Uterus (tissue), 3 donors: ENCODE measurements at regions not wholly inside any gene's neighbourhood (a gene's known extent, or its start where the extent isn't known, plus 50 kb on each side); places are given as distances from the start of the nearest gene placed in this dataset.
"Not testable (repeated sequence)": the region's sequence is repeated elsewhere in the genome, so short reads cannot be mapped to it uniquely, and the experiment has no call there.

Experiments
- DNase-seq, 2 donors: peaks; one replicate each; pipeline ENCODE4 v3.0.0-alpha.2; 2019 to 2020
- H3K27ac ChIP-seq, 2 donors: fragments of 200-600 bp; sonication (generic); 1 replicate in 1 of 2; 2 replicates in 1 of 2; pipeline ENCODE4 v1.5.1; 2016 to 2018
- H3K27me3 ChIP-seq, 2 donors: fragments of 200-600 bp; sonication (generic); one replicate each; pipeline ENCODE4 v1.5.1; 2018 to 2019; ENCODE audit warnings: control low read depth in 1 of 2
- H3K36me3 ChIP-seq, 2 donors: fragments of 200-600 bp; sonication (generic); one replicate each; pipeline ENCODE4 v1.5.1; 2019; ENCODE audit warnings: control low read depth in 1 of 2
- H3K4me1 ChIP-seq, 2 donors: fragments of 200-600 bp; sonication (generic); one replicate each; pipeline ENCODE4 v1.5.1; 2018 to 2019; ENCODE audit warnings: control low read depth in 1 of 2
- H3K4me3 ChIP-seq, 2 donors: fragments of 200-600 bp; sonication (generic); 1 replicate in 1 of 2; 2 replicates in 1 of 2; pipeline ENCODE4 v1.5.1; 2018 to 2019; ENCODE audit warnings: mild to moderate bottlenecking in 1 of 2
- H3K9me3 ChIP-seq, 2 donors: fragments of 200-600 bp; sonication (generic); one replicate each; pipeline ENCODE4 v1.5.1; 2019; ENCODE audit warnings: control low read depth in 1 of 2
- POLR2A ChIP-seq, 2 donors: fragments of 450-650 bp; IDR thresholded peaks; one replicate each; pipeline ENCODE4 v1.6.1; 2016; ENCODE audit warnings: antibody characterized with exemption in 2 of 2, mild to moderate bottlenecking in 1 of 2, moderate library complexity in 1 of 2
- intact Hi-C: fragments of 100-400 bp; cut with DNase I; formaldehyde crosslinking; loops from one replicate; pipeline ENCODE4 v1.15.1; 2023; ENCODE audit warnings: low total_unique reads
- TF ChIP-seq, protein P1 (sequence below), 4 experiments: fragments of 200-600 bp in 2 of 4; fragments of 450-650 bp in 2 of 4; sonication (generic) in 2 of 4; IDR thresholded peaks; one replicate each; pipeline ENCODE4 v1.5.1; 2016 to 2019; ENCODE audit warnings: antibody characterized with exemption in 4 of 4, mild to moderate bottlenecking in 2 of 4, moderate library complexity in 1 of 4
- donor health status: DM: yes; HTN: yes; CAD: no.

DNA sequence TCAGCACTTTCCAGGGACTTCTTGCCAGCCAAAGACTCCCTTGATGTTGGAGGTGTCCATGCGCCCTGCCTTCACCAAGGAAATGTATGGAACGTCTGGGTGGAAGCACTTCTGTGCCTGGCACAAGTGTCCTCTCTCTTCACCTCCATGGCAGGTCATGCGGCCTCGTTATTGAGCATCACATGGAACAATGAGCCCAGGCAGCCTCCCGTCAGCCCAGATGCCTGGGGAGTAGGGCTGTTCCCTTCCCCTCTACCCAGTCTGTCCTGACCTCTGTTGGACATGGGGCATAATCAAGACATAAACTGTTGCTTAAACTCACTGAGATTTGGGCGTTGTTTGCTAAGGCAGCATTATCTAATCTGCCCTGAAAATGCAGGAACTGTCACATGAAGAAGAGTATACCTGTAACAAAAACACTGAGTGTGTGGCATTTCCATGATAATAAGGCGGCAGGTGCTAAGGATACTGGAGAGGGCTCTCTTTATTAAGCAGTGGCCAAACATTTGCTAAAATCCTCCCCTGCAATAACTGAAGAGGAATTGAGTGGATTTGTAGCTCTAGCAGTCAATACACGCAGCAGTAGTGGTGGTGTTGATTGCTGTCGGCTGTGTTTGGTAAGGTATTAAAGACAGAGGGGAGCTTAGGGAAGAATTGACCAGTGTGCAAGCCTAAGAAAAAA lies 338.2 kb upstream of the ATP10A start:
- no peak for DNase-seq
- no peaks in the 10 kb centered on the region for H3K36me3 ChIP-seq
- no peak overlapping the region for H3K4me3 ChIP-seq
- no peaks in the 10 kb centered on the region for H3K27me3 ChIP-seq
- H3K27ac ChIP-seq = no peak overlapping the region
- no peaks in the 10 kb centered on the region for H3K4me1 ChIP-seq
- intact Hi-C loops = no loop called here
- TF ChIP-seq, protein P1, sequence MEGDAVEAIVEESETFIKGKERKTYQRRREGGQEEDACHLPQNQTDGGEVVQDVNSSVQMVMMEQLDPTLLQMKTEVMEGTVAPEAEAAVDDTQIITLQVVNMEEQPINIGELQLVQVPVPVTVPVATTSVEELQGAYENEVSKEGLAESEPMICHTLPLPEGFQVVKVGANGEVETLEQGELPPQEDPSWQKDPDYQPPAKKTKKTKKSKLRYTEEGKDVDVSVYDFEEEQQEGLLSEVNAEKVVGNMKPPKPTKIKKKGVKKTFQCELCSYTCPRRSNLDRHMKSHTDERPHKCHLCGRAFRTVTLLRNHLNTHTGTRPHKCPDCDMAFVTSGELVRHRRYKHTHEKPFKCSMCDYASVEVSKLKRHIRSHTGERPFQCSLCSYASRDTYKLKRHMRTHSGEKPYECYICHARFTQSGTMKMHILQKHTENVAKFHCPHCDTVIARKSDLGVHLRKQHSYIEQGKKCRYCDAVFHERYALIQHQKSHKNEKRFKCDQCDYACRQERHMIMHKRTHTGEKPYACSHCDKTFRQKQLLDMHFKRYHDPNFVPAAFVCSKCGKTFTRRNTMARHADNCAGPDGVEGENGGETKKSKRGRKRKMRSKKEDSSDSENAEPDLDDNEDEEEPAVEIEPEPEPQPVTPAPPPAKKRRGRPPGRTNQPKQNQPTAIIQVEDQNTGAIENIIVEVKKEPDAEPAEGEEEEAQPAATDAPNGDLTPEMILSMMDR (IDR thresholded peaks at IDR 0.05) = no peak
- no peaks in the 10 kb centered on the region for H3K9me3 ChIP-seq

DNA sequence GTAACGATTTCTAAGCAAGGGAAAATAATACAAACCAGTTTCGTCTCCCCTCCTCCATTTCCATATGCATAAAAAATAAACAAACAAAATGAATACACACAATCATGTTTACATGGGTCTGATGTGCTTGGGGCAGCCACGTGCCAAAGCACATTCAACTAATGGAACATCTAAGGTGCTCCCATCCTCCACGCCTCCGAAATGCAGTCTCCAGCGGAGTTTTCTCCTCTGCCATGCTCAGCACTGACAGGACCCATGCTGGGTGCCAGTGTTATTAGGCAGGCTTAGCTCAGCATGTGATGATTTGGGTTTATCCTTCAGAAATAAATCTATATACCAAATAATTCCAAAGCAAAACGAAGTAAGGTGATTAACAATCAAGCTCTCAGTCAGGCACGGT lies 337.3 kb upstream of the ATP10A start:
- Histone ChIP-seq H3K9me3 (no peaks in the 10 kb centered on the region), H3K36me3 (no peaks in the 10 kb centered on the region), H3K4me3 (no peak overlapping the region), H3K27ac (no peak overlapping the region), H3K4me1 (no peaks in the 10 kb centered on the region), H3K27me3 (no peaks in the 10 kb centered on the region)
- intact Hi-C loops = no loop called here
- no peak for DNase-seq
- TF ChIP-seq, protein P1 (IDR thresholded peaks at IDR 0.05) = no peak
- TF ChIP-seq POLR2A (IDR thresholded peaks at IDR 0.05) = no peak

DNA sequence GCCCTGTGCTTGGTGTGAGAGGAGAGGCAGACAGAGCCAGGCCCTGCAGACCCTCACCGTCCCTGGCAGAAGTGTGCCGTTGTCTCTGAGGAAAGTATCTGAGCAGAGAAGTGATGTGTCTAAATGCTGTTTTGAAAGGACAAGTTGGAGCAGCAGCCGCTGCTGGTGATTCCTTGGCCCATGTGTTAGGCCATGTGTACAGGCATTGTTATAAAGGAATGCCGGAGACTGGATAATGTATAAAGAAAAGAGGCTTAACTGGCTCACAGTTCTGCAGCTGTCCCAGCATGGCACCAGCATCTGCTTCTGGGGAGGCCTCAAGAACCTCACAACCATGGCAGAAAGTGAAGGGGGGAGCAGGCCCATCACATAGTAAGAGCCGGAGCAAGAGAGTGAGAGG lies 334.6 kb upstream of the ATP10A start:
- Histone ChIP-seq H3K27ac (no peak overlapping the region), H3K4me1 (no peaks in the 10 kb centered on the region), H3K36me3 (no peaks in the 10 kb centered on the region), H3K9me3 (no peaks in the 10 kb centered on the region), H3K27me3 (no peaks in the 10 kb centered on the region), H3K4me3 (no peak overlapping the region)
- intact Hi-C loops = no loop called here
- no peak for TF ChIP-seq POLR2A (IDR thresholded peaks at IDR 0.05)
- TF ChIP-seq, protein P1 (IDR thresholded peaks at IDR 0.05) = no peak
- no peak for DNase-seq

DNA sequence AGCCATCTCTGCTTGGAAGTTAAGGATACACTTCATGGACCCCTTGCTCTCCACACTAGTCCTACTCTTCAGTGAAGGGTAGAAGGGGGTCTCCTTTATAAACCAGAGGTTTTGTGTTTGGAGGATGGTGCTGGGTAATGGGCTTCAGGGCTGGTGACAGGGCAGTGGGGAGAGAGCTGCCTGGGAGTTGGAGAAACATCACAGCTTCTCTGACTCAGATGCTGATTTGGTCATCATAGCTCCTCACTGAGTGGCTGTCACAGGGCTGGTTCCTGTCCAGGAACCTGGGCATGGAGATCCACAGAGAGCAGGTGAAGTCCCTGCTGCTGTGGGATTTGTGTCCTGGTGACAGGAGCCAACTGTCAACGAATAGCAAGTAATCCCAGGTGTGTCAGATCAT lies 333.9 kb upstream of the ATP10A start:
- no peak for DNase-seq
- H3K9me3 ChIP-seq = no peaks in the 10 kb centered on the region

DNA sequence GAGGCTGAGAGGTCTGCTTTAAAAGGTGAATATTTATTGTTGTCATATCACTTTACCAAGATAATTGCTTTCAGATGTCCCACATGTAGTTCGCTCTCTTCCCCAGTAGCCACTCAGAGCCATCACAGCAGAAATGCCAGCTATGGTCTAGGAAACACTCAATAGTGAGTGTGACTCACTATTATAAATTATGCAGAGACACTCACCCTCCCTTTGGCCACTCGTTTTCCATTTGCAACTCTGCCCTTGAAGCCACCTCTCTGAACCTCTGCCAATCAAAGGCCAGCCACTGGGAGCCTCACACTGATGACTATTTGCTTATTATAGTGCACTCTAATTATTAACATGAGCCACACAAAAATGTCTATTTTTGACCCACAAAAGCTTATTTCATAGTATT lies 328.1 kb upstream of the ATP10A start:
- Histone ChIP-seq H3K27me3 (no peaks in the 10 kb centered on the region), H3K9me3 (no peaks in the 10 kb centered on the region), H3K4me1 (no peaks in the 10 kb centered on the region), H3K27ac (no peak overlapping the region), H3K36me3 (no peaks in the 10 kb centered on the region), H3K4me3 (no peak overlapping the region)
- DNase-seq = no peak
- intact Hi-C loops = no loop called here
- TF ChIP-seq, protein P1 (IDR thresholded peaks at IDR 0.05) = no peak
- no peak for TF ChIP-seq POLR2A (IDR thresholded peaks at IDR 0.05)

More for the DNA sequence above, 333.9 kb upstream of the ATP10A start:
- TF ChIP-seq POLR2A (IDR thresholded peaks at IDR 0.05) = no peak
- TF ChIP-seq, protein P1 (IDR thresholded peaks at IDR 0.05) = no peak
- intact Hi-C loops = no loop called here
- Histone ChIP-seq H3K27me3 (no peaks in the 10 kb centered on the region), H3K4me3 (no peak overlapping the region), H3K4me1 (no peaks in the 10 kb centered on the region), H3K27ac (no peak overlapping the region), H3K36me3 (no peaks in the 10 kb centered on the region)

DNA sequence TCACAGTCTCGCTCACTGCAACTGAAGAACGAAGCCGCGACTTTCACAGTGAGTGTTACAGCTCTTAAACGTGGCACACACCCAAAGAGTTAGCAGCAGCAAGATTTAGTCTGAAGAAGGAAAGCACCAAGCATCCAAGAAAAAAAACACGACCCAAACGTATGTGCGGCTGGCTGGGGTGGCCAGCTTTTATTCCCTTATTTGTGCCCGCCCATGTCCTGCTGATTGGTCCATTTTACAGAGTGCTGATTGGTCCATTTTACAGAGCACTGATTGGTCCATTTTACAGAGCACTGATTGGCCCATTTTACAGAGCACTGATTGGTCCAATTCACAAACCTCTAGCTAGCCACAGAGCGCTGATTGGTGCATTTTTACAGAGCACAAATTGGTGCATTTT lies 323.0 kb upstream of the ATP10A start:
- H3K27ac ChIP-seq, H3K4me3 ChIP-seq, DNase-seq, H3K4me1 ChIP-seq, H3K36me3 ChIP-seq, H3K9me3 ChIP-seq, intact Hi-C loops, H3K27me3 ChIP-seq: not testable (repeated sequence)
